ACC112 (cell line): ENCODE measurements at regions not wholly inside any gene's neighbourhood (a gene's known extent, or its start where the extent isn't known, plus 50 kb on each side); places are given as distances from the start of the nearest gene placed in this dataset.
A peak's percentile ranks its signal among the peaks of the same experiment; 100 is the strongest.
"Not testable (repeated sequence)": the region's sequence is repeated elsewhere in the genome, so short reads cannot be mapped to it uniquely, and the experiment has no call there.

ENCODE experiments used
- H2AFZ ChIP-seq: fragments of 200-600 bp; sonication (generic); one replicate; pipeline ENCODE4 v1.6.0; 2017; ENCODE audit warnings: antibody characterized with exemption, low read length; ENCODE audit not compliant: unreplicated experiment
- H3K27ac ChIP-seq: fragments of 200-600 bp; sonication (generic); 2 replicates; pipeline ENCODE4 v1.5.1; 2014; ENCODE audit warnings: low read depth, mild to moderate bottlenecking, antibody characterized with exemption, low read length, moderate library complexity
- H3K27me3 ChIP-seq: fragments of 200-600 bp; sonication (generic); 2 replicates; pipeline ENCODE4 v1.6.1; 2014; ENCODE audit warnings: mild to moderate bottlenecking, antibody characterized with exemption, low read length, moderate library complexity, mixed read lengths; ENCODE audit not compliant: insufficient read depth
- H3K36me3 ChIP-seq: fragments of 200-600 bp; sonication (generic); 2 replicates; pipeline ENCODE4 v1.6.1; 2016; ENCODE audit warnings: mild to moderate bottlenecking, antibody characterized with exemption, low read length, moderate library complexity, mixed read lengths; ENCODE audit not compliant: insufficient read depth
- H3K4me1 ChIP-seq: fragments of 200-600 bp; sonication (generic); one replicate; pipeline ENCODE4 v1.6.1; 2016; ENCODE audit warnings: low read length, mixed read lengths; ENCODE audit not compliant: insufficient read depth, unreplicated experiment, control insufficient read depth
- H3K4me3 ChIP-seq: fragments of 200-600 bp; sonication (generic); 2 replicates; pipeline ENCODE4 v1.5.1; 2014; ENCODE audit warnings: mild to moderate bottlenecking, low read depth, low read length
- H3K79me2 ChIP-seq: fragments of 200-600 bp; sonication (generic); one replicate; pipeline ENCODE4 v1.6.0; 2016; ENCODE audit warnings: low read length; ENCODE audit not compliant: control insufficient read depth, unreplicated experiment, insufficient read depth

DNA sequence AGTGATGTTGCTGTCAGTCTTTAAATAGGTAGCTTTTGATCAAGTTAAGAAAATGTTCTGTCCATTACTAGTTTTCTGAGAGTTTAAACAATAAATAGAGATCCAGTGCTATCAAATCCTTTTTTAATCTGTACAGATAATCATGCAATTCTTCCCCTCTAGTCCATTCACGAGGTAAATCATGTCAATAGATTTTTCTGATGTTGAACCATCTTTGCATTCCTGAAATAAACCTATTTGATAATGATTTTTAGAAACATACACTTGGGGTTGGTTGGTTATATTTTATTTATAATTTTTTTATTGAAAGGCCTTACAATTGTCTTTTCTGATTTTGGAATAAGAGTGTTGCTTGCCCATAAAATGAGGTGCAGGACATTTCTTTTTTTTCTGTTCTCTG, 95.0 kb downstream of the FAM53A start:
- no peaks in the 10 kb centered on the region for H3K79me2 ChIP-seq
- no peak overlapping the region for H2AFZ ChIP-seq
- H3K27me3 ChIP-seq: peaks cover 25% of the 10 kb centered on the region; the same call in 1 of the 2 replicates
- H3K36me3 ChIP-seq: no peaks in the 10 kb centered on the region
- no peaks in the 10 kb centered on the region for H3K4me1 ChIP-seq
- H3K27ac ChIP-seq: no peak overlapping the region
- no peak overlapping the region for H3K4me3 ChIP-seq

DNA sequence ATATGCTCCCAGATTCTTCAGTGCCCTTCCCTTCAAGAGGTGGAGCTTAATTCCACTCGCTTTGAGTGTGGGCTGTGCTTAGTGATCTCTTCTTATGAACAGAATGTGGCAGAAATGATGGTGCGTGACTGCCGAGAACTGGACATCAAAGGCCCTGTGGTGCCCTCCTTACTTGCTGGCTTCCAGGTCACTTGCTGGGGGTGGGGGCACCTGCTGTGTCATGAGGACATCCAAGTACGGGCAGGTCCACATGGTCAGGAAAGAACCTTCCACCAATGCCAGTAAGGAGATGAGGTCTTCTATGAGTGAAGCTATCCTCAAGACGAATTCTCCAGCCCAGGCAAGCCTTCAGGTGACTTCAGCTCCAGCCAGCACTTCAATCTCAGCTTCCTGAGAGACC, 95.8 kb downstream of the FAM53A start:
- Histone ChIP-seq H3K27ac (no peak overlapping the region), H3K36me3 (no peaks in the 10 kb centered on the region), H3K4me3 (no peak overlapping the region), H3K27me3 (peaks cover 21% of the 10 kb centered on the region; the same call in 1 of the 2 replicates), H2AFZ (no peak overlapping the region), H3K4me1 (no peaks in the 10 kb centered on the region), H3K79me2 (no peaks in the 10 kb centered on the region)

DNA sequence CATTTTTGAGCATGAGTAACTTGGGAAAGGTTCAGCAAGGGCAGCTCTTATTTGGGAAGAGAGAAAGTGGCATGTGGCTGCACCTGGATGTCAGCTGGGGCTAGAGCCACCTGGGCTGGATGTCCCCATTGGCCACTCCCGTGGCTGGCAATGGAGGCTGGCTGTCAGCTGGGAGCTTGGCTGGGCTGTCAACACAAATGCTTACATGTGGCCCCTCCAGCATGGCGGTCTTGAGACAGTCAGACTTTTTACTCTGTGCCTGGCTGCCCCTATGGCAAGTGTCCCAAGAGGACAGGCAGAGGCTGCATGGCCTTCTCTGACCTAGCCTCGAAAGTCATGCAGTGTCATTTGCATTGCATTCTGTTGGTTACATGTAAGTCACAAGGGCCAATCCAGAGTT, 99.6 kb downstream of the FAM53A start:
- H3K27me3 ChIP-seq: peaks cover 18% of the 10 kb centered on the region; the same call in 1 of the 2 replicates
- no peak overlapping the region for H3K4me3 ChIP-seq
- H2AFZ ChIP-seq: no peak overlapping the region
- H3K4me1 ChIP-seq: no peaks in the 10 kb centered on the region
- no peaks in the 10 kb centered on the region for H3K36me3 ChIP-seq
- H3K27ac ChIP-seq: no peak overlapping the region
- H3K79me2 ChIP-seq: no peaks in the 10 kb centered on the region

DNA sequence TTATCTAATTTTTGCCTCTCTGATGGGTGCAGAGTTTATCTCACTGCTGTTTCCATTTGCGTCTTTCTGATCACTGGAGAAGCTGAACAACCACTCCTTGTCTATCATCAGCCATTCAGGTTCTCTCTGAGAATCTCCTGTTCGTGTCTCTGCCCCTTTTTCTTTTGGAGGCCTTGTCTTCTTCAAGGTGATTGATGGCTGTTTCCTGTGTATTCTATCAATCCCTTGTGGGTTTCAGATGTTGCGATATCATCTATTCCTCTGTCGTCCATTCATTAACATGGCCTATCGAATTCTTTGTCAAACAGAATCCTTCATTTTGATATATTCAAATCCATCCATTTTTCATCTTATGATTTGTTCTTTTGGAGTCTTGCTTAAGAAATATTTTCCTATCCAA, 100.3 kb downstream of the FAM53A start:
- Histone ChIP-seq H3K36me3 (no peaks in the 10 kb centered on the region), H3K4me3 (no peak overlapping the region), H3K27ac (no peak overlapping the region), H3K4me1 (no peaks in the 10 kb centered on the region), H3K27me3 (peaks cover 14% of the 10 kb centered on the region; the same call in 1 of the 2 replicates), H2AFZ (no peak overlapping the region), H3K79me2 (no peaks in the 10 kb centered on the region)

DNA sequence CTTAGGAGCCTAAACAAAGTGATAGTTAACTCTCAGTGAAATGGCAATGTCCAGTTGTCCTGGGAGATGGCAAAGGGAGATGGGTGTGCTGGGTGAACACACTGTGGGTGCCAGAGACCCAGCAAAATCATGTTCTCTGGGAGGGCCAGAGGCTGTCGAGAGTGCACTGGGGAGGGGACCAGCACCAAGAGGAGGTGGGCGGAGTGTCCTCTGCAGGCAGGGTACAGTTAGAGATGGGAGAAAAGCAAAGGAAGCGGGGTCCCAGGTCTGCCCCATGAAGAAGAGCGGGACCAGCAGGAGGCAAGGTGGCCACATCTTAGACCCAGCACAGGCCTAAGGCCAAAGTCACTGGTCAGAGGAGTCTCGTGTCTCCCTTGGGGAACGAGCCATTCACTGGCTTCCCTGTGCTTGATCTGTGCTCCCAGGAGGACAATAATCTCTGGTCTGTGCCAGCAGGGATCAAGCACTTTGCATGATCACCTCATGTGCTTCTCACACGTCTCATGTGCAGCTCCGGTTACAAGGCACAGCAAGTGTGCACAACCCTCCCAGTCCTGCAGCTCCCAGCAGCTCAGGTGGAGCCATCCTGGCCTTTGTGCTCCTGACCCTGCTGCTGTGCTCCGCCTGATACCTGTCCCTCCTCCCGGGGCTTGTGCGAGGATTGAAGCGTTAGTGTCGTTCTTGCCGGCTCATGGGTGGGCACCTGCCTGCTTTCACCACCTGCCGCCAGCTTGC, 100.9 kb downstream of the FAM53A start:
- H2AFZ ChIP-seq: no peak overlapping the region

DNA sequence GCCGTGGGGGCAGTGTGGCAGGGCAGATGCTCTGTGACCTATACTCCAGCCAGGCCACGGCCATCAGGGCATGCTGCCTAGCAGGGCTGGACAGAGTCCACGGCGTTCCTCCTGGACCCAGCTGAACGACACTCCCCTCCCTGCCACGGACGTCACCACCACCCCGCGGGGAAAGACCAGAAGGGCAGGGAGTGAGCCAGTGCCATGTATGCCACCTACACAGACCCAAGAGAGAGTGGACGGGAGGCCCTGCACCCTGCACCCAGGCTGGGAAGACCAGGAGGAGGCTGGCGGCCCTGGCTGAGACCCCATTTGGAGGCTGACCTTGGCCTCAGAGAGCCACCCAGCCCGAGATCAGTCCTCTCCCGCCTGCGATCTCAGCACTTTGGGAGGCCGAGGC, 101.9 kb downstream of the FAM53A start:
- Histone ChIP-seq H2AFZ (no peak overlapping the region), H3K79me2 (no peaks in the 10 kb centered on the region), H3K27me3 (peaks cover 4% of the 10 kb centered on the region; the same call in 1 of the 2 replicates), H3K27ac (no peak overlapping the region), H3K36me3 (no peaks in the 10 kb centered on the region), H3K4me3 (no peak overlapping the region), H3K4me1 (peaks cover 5% of the 10 kb centered on the region)

More for the DNA sequence above, 100.9 kb downstream of the FAM53A start:
- Histone ChIP-seq H3K36me3 (no peaks in the 10 kb centered on the region), H3K4me1 (peaks cover 3% of the 10 kb centered on the region), H3K4me3 (no peak overlapping the region), H3K27me3 (peaks cover 7% of the 10 kb centered on the region; the same call in 1 of the 2 replicates), H3K27ac (no peak overlapping the region), H3K79me2 (no peaks in the 10 kb centered on the region)

DNA sequence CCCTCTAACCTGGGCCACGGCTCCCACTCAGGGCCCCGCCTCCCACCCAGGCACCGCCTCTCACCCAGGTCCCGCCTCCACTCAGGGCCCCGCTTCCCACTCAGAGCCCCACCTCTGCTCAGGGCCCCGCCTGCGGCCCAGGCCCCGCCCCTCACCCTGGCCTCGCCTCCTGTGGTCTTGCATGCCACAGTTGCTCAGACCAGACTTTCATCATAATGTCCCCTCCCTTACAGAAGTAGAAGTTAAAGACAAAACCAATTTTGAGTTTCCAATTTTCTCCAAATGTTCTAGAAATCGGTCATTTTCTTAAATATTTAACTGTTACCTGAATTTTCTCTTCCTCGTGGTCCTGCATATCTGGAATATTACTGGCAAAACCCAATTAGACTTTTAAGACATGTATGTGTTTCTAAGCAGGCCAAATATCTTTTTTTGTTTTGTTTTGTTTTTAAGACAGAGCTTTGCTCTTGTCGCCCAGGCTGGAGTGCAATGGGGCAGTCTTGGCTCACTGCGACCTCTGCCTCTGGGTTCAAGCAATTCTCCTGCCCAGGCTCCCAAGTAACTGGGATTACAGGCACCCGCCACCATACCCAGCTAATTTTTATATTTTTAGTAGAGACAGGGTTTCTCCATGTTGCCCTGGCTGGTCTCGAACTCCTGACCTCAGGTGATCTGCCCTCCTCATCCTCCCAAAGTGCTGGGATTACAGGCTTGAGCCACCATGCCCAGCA, 102.8 kb downstream of the FAM53A start:
- not testable (repeated sequence) for H3K4me3 ChIP-seq, H3K79me2 ChIP-seq, H2AFZ ChIP-seq, H3K27me3 ChIP-seq, H3K36me3 ChIP-seq, H3K4me1 ChIP-seq
- H3K27ac ChIP-seq: peak overlapping the region; percentile 0; the same call in 1 of the 2 replicates

DNA sequence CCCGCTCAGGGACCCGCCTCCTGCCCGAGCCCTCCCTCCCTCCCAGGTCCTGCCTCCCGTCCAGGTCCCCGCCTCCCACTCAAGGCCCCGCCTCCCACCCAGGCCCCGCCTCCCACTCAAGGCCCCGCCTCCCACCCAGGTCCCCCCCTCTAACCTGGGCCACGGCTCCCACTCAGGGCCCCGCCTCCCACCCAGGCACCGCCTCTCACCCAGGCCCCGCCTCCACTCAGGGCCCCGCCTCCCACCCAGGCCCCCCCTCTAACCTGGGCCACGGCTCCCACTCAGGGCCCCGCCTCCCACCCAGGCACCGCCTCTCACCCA, 103.5 kb downstream of the FAM53A start:
- not testable (repeated sequence) for H3K27me3 ChIP-seq, H3K4me1 ChIP-seq, H3K27ac ChIP-seq, H3K4me3 ChIP-seq, H3K36me3 ChIP-seq, H3K79me2 ChIP-seq, H2AFZ ChIP-seq

DNA sequence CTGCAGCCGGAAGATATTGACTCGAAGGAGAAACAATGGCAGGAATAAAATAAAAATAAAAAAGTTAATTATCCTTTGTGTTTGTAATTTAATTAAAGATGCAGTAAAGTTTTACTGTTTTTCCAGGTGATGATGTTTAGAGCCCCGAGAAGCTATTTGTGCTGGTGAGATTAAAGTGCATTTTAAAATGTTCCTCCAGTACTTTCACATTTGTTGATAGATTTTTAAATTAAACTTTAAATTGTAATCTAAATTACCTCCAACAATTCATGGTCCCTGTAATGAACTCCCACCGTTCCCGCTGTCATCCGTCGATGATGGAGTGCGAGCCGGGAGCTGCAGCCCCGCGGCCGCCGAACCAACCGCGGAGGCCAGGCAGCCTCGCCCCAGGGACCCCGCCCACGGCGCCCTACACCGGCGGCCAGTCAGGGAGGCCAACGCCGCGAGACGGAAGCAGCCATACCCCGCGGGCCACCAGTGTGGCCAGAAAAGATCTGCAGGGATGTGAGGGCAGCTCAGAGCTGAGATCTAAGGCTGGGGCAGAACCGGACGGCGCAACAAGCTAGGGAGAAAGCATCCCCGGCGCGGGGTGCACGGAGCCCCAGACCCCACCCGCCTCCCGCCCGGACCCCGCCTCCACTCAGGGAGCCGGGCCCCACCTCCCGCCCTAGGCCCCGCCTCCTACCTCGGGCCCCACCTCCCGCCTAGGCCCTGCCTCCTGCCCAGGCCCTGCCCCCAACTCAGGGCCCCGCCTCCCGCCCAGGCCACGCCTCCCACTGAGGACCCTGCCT, 104.0 kb downstream of the FAM53A start:
- Histone ChIP-seq H2AFZ (peak overlapping the region; percentile 70), H3K4me3 (peak overlapping the region; percentile 84)

DNA sequence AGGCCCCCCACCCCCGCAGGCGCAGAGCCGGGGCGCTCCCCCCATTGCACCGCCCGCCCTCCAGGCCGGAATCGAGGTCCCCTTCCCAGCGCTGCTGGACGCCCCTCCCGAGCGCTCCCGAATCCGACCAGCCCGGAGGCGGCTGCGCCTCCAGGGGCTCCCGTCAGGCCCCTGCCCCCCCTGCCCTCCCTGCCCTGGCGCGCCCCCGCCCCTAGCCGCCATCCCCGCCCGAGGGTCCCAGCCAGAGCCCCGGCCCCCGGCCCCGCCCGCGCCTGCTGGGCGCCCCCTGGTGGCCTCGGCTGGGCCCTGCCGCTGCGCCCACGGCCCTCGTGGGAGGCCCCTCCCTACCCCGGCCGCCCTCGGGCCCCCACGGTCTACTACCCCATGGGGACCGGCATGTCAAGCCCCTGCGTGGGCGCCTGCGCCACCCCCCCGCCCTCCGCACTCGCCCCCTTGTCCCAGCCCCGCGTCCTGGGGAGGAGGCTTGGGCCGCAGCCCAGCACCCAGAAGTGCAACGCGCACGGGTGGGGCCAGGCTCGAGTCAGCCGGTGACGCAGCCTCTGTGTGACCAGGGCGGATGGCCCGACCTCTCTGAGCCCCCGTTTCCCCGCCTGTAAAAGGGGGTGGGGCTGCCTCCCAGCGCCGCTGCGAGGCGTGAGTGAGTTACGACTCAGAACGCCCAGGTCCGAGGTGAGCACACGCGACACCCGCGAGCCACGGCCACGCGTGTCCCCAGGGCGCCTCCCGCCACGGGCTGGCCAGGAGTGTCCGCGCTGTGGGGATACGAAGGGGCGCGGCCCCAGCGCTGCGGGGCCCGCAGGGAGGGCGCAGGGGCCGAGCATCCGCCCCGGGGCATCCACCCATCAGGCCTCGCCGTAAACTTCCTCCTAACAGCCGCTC, 104.9 kb downstream of the FAM53A start:
- peak overlapping the region; percentile 68 for H3K27ac ChIP-seq

More for the DNA sequence above, 104.0 kb downstream of the FAM53A start:
- Histone ChIP-seq H3K4me1 (peaks cover 5% of the 10 kb centered on the region), H3K27me3 (no peaks in the 10 kb centered on the region), H3K27ac (peak overlapping the region; percentile 68), H3K79me2 (no peaks in the 10 kb centered on the region), H3K36me3 (no peaks in the 10 kb centered on the region)

More for the DNA sequence above, 104.9 kb downstream of the FAM53A start:
- Histone ChIP-seq H3K36me3 (no peaks in the 10 kb centered on the region), H3K79me2 (no peaks in the 10 kb centered on the region), H3K4me3 (peak overlapping the region; percentile 84), H2AFZ (peak overlapping the region; percentile 44), H3K4me1 (peaks cover 5% of the 10 kb centered on the region), H3K27me3 (no peaks in the 10 kb centered on the region)
